ENCODE measurements at regions not wholly inside any gene's neighbourhood (a gene's known extent, or its start where the extent isn't known, plus 50 kb on each side); places are given as distances from the start of the nearest gene placed in this dataset.

- TF ChIP-seq, protein P1, sequence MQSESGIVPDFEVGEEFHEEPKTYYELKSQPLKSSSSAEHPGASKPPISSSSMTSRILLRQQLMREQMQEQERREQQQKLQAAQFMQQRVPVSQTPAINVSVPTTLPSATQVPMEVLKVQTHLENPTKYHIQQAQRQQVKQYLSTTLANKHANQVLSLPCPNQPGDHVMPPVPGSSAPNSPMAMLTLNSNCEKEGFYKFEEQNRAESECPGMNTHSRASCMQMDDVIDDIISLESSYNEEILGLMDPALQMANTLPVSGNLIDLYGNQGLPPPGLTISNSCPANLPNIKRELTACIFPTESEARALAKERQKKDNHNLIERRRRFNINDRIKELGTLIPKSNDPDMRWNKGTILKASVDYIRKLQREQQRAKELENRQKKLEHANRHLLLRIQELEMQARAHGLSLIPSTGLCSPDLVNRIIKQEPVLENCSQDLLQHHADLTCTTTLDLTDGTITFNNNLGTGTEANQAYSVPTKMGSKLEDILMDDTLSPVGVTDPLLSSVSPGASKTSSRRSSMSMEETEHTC (IDR thresholded peaks at IDR 0.05), result no peak
- no peak for TF ChIP-seq MCM5 (IDR thresholded peaks at IDR 0.05; ENCODE audit: low read depth)
- peak; percentile 37 for TF ChIP-seq NELFE (IDR thresholded peaks at IDR 0.05; ENCODE audit: insufficient read depth, insufficient read length)
- no peak for TF ChIP-seq VEZF1 (CRISPR knock-in tag; IDR thresholded peaks at IDR 0.05)
- TF ChIP-seq FUS (optimal IDR thresholded peaks at IDR 0.05; ENCODE audit: low read depth, low read length), result no peak
- TF ChIP-seq KHSRP (IDR thresholded peaks at IDR 0.05), result no peak
- no peak for TF ChIP-seq MXI1 (IDR thresholded peaks at IDR 0.05; ENCODE audit: low read depth, low read length)
- TF ChIP-seq ZNF143 (CRISPR knock-in tag; IDR thresholded peaks at IDR 0.05), result no peak
- TF ChIP-seq IRF2 (CRISPR knock-in tag; IDR thresholded peaks at IDR 0.05), result peak; percentile 72; the same call in 1 of the 2 replicates
- TF ChIP-seq, protein P2, sequence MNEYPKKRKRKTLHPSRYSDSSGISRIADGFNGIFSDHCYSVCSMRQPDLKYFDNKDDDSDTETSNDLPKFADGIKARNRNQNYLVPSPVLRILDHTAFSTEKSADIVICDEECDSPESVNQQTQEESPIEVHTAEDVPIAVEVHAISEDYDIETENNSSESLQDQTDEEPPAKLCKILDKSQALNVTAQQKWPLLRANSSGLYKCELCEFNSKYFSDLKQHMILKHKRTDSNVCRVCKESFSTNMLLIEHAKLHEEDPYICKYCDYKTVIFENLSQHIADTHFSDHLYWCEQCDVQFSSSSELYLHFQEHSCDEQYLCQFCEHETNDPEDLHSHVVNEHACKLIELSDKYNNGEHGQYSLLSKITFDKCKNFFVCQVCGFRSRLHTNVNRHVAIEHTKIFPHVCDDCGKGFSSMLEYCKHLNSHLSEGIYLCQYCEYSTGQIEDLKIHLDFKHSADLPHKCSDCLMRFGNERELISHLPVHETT (CRISPR knock-in tag; conservative IDR thresholded peaks at IDR 0.05 in 1 of 2, IDR thresholded peaks at IDR 0.05 in 1 of 2), result peak in 1 of 2 experiments; percentile 72; a peak in 1 of 4 replicates
- TF ChIP-seq ETV6 (IDR thresholded peaks at IDR 0.05; ENCODE audit: borderline replicate concordance in 1 of 2, low read depth in 2 of 2, low read length in 1 of 2), result no peak
- 0 out of 2 replicates have a peak, but pooled peaks have one; percentile 38 for TF ChIP-seq ETV6 (CRISPR knock-in tag; IDR thresholded peaks at IDR 0.05; ENCODE audit: borderline replicate concordance)
- TF ChIP-seq, protein P3, sequence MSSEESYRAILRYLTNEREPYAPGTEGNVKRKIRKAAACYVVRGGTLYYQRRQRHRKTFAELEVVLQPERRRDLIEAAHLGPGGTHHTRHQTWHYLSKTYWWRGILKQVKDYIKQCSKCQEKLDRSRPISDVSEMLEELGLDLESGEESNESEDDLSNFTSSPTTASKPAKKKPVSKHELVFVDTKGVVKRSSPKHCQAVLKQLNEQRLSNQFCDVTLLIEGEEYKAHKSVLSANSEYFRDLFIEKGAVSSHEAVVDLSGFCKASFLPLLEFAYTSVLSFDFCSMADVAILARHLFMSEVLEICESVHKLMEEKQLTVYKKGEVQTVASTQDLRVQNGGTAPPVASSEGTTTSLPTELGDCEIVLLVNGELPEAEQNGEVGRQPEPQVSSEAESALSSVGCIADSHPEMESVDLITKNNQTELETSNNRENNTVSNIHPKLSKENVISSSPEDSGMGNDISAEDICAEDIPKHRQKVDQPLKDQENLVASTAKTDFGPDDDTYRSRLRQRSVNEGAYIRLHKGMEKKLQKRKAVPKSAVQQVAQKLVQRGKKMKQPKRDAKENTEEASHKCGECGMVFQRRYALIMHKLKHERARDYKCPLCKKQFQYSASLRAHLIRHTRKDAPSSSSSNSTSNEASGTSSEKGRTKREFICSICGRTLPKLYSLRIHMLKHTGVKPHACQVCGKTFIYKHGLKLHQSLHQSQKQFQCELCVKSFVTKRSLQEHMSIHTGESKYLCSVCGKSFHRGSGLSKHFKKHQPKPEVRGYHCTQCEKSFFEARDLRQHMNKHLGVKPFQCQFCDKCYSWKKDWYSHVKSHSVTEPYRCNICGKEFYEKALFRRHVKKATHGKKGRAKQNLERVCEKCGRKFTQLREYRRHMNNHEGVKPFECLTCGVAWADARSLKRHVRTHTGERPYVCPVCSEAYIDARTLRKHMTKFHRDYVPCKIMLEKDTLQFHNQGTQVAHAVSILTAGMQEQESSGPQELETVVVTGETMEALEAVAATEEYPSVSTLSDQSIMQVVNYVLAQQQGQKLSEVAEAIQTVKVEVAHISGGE (CRISPR knock-in tag; IDR thresholded peaks at IDR 0.05), result no peak
Observed at GRCh38 chr13:91097269-91097668, 250.2 kb upstream of the MIR17HG start (continued).

All from K562 (cell line).